NT2/D1 (cell line): ENCODE measurements at regions not wholly inside any gene's neighbourhood (a gene's known extent, or its start where the extent isn't known, plus 50 kb on each side); places are given as distances from the start of the nearest gene placed in this dataset.

ENCODE experiments used
- DNase-seq: peaks from one replicate; pipeline ENCODE4 v3.0.0-alpha.2; 2011; ENCODE audit warnings: low read depth, low spot score
- H3K27me3 ChIP-seq: 2 replicates; pipeline ENCODE4 v1.6.0; 2011; ENCODE audit warnings: mild to moderate bottlenecking; ENCODE audit not compliant: insufficient read length, insufficient read depth
- H3K36me3 ChIP-seq: 2 replicates; pipeline ENCODE4 v1.6.1; 2011; ENCODE audit warnings: mild to moderate bottlenecking, low read length, mixed read lengths; ENCODE audit not compliant: insufficient read depth, insufficient read length
- H3K4me1 ChIP-seq: 2 replicates; pipeline ENCODE4 v1.5.1; 2011; ENCODE audit not compliant: insufficient read depth, insufficient read length
- H3K4me3 ChIP-seq: 2 replicates; pipeline ENCODE4 v1.5.1; 2011; ENCODE audit warnings: low read depth; ENCODE audit not compliant: insufficient read length
- H3K9ac ChIP-seq: 2 replicates; pipeline ENCODE4 v1.6.0; 2011; ENCODE audit warnings: low read depth; ENCODE audit not compliant: insufficient read length
- H3K9me3 ChIP-seq: 2 replicates; pipeline ENCODE4 v1.5.1; 2011; ENCODE audit warnings: mild to moderate bottlenecking, low read length; ENCODE audit not compliant: insufficient read depth
- SUZ12 ChIP-seq: IDR thresholded peaks from 2 replicates; pipeline ENCODE4 v1.6.1; 2011; ENCODE audit not compliant: insufficient read length, insufficient read depth; ENCODE audit errors: extremely low read depth
- YY1 ChIP-seq: IDR thresholded peaks from 2 replicates; pipeline ENCODE4 v1.6.1; 2011; ENCODE audit not compliant: insufficient read length, insufficient read depth
- ZNF274 ChIP-seq: IDR thresholded peaks from 2 replicates; pipeline ENCODE4 v1.6.1; 2011; ENCODE audit warnings: mild to moderate bottlenecking, low read depth, low read length

DNA sequence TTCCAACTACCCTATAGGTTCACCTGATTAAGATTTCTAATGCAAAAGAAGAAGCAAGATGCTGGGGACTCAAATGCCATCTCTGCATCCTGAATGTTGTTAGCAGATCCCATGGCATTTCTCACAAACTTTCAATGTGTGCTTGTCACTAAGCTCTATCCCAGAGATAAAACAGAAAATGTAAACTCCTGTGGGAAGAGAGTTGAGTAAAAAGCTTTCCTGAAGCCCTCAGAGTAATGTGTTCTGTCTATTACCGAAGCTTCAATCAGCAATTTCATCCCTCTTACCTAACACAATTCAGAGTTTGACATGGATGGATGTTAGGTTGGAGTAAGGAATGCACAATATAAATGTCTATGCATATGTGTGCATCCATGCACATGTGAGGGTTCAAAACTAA, 829.9 kb upstream of the PRMT6 start:
- Histone ChIP-seq H3K9ac (no peak overlapping the region), H3K9me3 (0 out of 2 replicates have a peak, but pooled peaks cover 5% of the 10 kb centered on the region), H3K27me3 (no peaks in the 10 kb centered on the region), H3K36me3 (no peaks in the 10 kb centered on the region), H3K4me3 (no peak overlapping the region), H3K4me1 (no peaks in the 10 kb centered on the region)
- TF ChIP-seq SUZ12 = no peak
- TF ChIP-seq YY1 = no peak
- no peak for TF ChIP-seq ZNF274
- DNase-seq = no peak

GRCh38 chr1:106232128-106232527, 824.3 kb upstream of the PRMT6 start:
- TF ChIP-seq YY1 (no peak), SUZ12 (no peak), ZNF274 (no peak)
- Histone ChIP-seq H3K4me1 (no peaks in the 10 kb centered on the region), H3K36me3 (no peaks in the 10 kb centered on the region), H3K4me3 (no peak overlapping the region), H3K27me3 (no peaks in the 10 kb centered on the region), H3K9me3 (no peaks in the 10 kb centered on the region), H3K9ac (no peak overlapping the region)
- DNase-seq = no peak

DNA sequence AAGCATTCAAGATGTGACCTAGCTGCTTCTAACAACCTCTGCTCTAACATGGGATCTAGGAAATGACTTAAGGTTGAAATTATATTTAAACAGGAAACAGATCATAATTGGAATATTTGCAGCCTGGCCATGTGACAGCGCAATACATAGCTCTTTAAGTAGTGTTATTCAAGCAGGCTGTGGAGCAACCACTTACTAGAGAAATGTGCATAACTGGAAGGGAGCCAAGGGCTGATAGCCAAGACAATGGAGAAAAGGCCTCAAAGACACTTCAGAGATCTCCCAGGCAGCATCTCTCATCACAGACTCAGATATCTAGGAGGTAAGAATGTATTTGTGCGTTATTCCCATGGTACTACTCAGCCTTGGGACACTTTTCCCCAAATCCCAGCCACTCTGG, 823.0 kb upstream of the PRMT6 start:
- Histone ChIP-seq H3K36me3 (no peaks in the 10 kb centered on the region), H3K27me3 (no peaks in the 10 kb centered on the region), H3K9ac (no peak overlapping the region), H3K4me3 (no peak overlapping the region), H3K4me1 (no peaks in the 10 kb centered on the region), H3K9me3 (no peaks in the 10 kb centered on the region)
- no peak for TF ChIP-seq ZNF274
- TF ChIP-seq SUZ12 = no peak
- TF ChIP-seq YY1 = no peak
- no peak for DNase-seq

- H3K36me3 ChIP-seq = no peaks in the 10 kb centered on the region
Observed at GRCh38 chr1:106249365-106249764, 807.1 kb upstream of the PRMT6 start.

DNA sequence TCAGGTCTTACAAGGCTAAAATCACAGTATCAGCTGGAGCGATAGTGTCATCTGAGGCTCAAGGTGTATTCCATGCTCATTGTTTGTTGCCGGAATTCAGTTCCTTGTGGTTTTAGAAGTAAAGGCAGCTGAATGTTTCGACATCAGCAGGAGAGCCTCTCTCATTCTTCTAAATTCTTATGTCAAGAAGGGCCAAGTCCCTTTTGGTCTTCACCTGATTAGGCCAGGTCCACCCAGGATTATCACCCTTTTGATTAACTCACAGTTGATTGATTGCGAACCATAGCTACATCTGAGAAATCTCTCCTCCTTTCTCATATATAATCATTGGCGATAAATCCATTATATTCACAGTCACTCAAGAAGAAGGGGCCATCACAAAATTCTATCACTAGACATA, 806.7 kb upstream of the PRMT6 start:
- DNase-seq = no peak

More at GRCh38 chr1:106249365-106249764, 807.1 kb upstream of the PRMT6 start:
- H3K9ac ChIP-seq = no peak overlapping the region
- TF ChIP-seq SUZ12 = no peak
- no peak for TF ChIP-seq ZNF274
- TF ChIP-seq YY1 = no peak
- H3K4me1 ChIP-seq = no peaks in the 10 kb centered on the region
- H3K27me3 ChIP-seq = no peaks in the 10 kb centered on the region
- H3K9me3 ChIP-seq = no peaks in the 10 kb centered on the region
- no peak overlapping the region for H3K4me3 ChIP-seq
- no peak for DNase-seq

DNA sequence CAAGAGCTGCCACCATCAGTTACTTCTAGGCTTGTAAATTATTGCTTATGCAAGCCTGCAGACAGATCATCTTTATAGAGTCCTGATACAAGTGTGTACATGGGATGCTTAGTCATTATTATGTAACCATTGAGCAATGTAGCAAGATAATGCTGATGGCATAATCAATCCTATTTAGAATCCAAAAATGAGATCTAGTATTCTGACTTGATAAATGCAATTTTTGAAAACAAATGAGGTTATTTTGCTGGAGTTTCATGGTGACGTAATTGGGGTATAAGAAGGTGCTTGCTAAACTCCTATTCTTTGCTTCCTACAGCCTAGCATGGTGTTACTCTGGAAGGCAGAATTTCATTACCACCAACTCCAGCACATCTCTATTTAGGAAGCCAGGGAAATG, 801.7 kb upstream of the PRMT6 start:
- H3K4me3 ChIP-seq = no peak overlapping the region
- no peaks in the 10 kb centered on the region for H3K9me3 ChIP-seq
- no peak overlapping the region for H3K9ac ChIP-seq
- H3K4me1 ChIP-seq = no peaks in the 10 kb centered on the region
- H3K27me3 ChIP-seq = no peaks in the 10 kb centered on the region
- TF ChIP-seq ZNF274 (no peak), YY1 (no peak), SUZ12 (no peak)
- DNase-seq = no peak
- H3K36me3 ChIP-seq = no peaks in the 10 kb centered on the region

More for the DNA sequence above, 806.7 kb upstream of the PRMT6 start:
- no peak overlapping the region for H3K4me3 ChIP-seq
- no peaks in the 10 kb centered on the region for H3K4me1 ChIP-seq
- TF ChIP-seq YY1 = no peak
- no peak for TF ChIP-seq ZNF274
- no peak for TF ChIP-seq SUZ12
- H3K27me3 ChIP-seq = no peaks in the 10 kb centered on the region
- H3K36me3 ChIP-seq = no peaks in the 10 kb centered on the region
- no peak overlapping the region for H3K9ac ChIP-seq
- no peaks in the 10 kb centered on the region for H3K9me3 ChIP-seq

DNA sequence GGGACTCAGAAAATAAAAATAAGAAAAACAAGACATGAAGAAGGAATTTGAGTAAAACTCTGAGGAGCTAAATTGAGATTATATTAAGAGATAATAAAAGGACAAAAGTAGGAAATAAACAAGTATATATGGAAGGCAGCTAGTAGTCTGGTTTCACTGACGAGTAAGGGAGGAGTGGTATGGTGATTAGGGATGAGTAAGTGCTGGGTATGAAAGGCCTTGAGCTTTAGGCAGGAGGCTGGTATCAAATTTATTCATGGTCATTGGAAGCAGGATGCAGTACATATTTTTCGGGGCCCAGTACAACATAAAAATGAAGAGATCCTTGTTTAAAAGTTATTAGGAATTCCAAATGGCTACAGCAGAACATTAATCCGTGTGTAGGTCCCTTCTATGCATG, 789.7 kb upstream of the PRMT6 start:
- Histone ChIP-seq H3K27me3 (no peaks in the 10 kb centered on the region), H3K4me1 (no peaks in the 10 kb centered on the region), H3K9me3 (no peaks in the 10 kb centered on the region), H3K4me3 (no peak overlapping the region), H3K36me3 (no peaks in the 10 kb centered on the region), H3K9ac (no peak overlapping the region)
- TF ChIP-seq SUZ12 (no peak), YY1 (no peak), ZNF274 (no peak)
- no peak for DNase-seq
